HCEC 1CT (cell line): ENCODE measurements at regions not wholly inside any gene's neighbourhood (a gene's known extent, or its start where the extent isn't known, plus 50 kb on each side); places are given as distances from the start of the nearest gene placed in this dataset.

Source experiments
- DNase-seq: peaks from one replicate; pipeline ENCODE4 v3.0.0-alpha.2; 2017

GRCh38 chr13:84684804-84685203 lies 802.5 kb upstream of the SLITRK1 start:
- DNase-seq = no peak

GRCh38 chr13:84684048-84684662 lies 801.9 kb upstream of the SLITRK1 start:
- DNase-seq = no peak

GRCh38 chr13:84683448-84683847 lies 801.2 kb upstream of the SLITRK1 start:
- no peak for DNase-seq

- DNase-seq = no peak
Observed at GRCh38 chr13:84677836-84678235, 795.6 kb upstream of the SLITRK1 start.

- DNase-seq = no peak
Observed at GRCh38 chr13:84672616-84673015, 790.3 kb upstream of the SLITRK1 start.

GRCh38 chr13:84670245-84670644 lies 788.0 kb upstream of the SLITRK1 start:
- DNase-seq = no peak

GRCh38 chr13:84668637-84669036 lies 786.4 kb upstream of the SLITRK1 start:
- DNase-seq = no peak

- no peak for DNase-seq
Observed at GRCh38 chr13:84662491-84662890, 780.2 kb upstream of the SLITRK1 start.

- DNase-seq = peak; percentile 25
Observed at GRCh38 chr13:84661718-84662117, 779.4 kb upstream of the SLITRK1 start.

- peak; percentile 7 for DNase-seq
Observed at GRCh38 chr13:84659359-84659661, 777.0 kb upstream of the SLITRK1 start.

- no peak for DNase-seq
Observed at GRCh38 chr13:84658491-84659358, 776.5 kb upstream of the SLITRK1 start.

- no peak for DNase-seq
Observed at GRCh38 chr13:84655677-84656076, 773.4 kb upstream of the SLITRK1 start.

GRCh38 chr13:84654654-84655275 lies 772.5 kb upstream of the SLITRK1 start:
- DNase-seq = no peak

- DNase-seq = no peak
Observed at GRCh38 chr13:84653915-84654534, 771.8 kb upstream of the SLITRK1 start.

- DNase-seq = no peak
Observed at GRCh38 chr13:84651705-84652104, 769.4 kb upstream of the SLITRK1 start.

- DNase-seq = peak; percentile 61
Observed at GRCh38 chr13:84651288-84651687, 769.0 kb upstream of the SLITRK1 start.

GRCh38 chr13:84649853-84650252 lies 767.6 kb upstream of the SLITRK1 start:
- DNase-seq = peak; percentile 67

GRCh38 chr13:84648069-84648640 lies 765.9 kb upstream of the SLITRK1 start:
- peak; percentile 46 for DNase-seq

- no peak for DNase-seq
Observed at GRCh38 chr13:84646957-84647356, 764.7 kb upstream of the SLITRK1 start.

GRCh38 chr13:84645196-84646012 lies 763.1 kb upstream of the SLITRK1 start:
- DNase-seq = peak; percentile 60

- peak; percentile 76 for DNase-seq
Observed at GRCh38 chr13:84641491-84641890, 759.2 kb upstream of the SLITRK1 start.

GRCh38 chr13:84640691-84641090 lies 758.4 kb upstream of the SLITRK1 start:
- DNase-seq = no peak
